Lung (tissue), 11 donors: ENCODE measurements at regions not wholly inside any gene's neighbourhood (a gene's known extent, or its start where the extent isn't known, plus 50 kb on each side); places are given as distances from the start of the nearest gene placed in this dataset.

Experiments used
- ATAC-seq: fragments of 200-7000 bp; cut with Tn5 transposase; one replicate; pipeline ENCODE4 v1.9.1; 2020; ENCODE audit warnings: moderate number of reproducible peaks; ENCODE audit not compliant: insufficient read depth, low FRiP score
- DNase-seq, 3 donors: peaks; one replicate each; pipeline ENCODE4 v3.0.0-alpha.2; 2013 to 2017
- H3K27ac ChIP-seq, 2 donors: one replicate each; pipeline ENCODE4 v1.5.1; 2013; ENCODE audit warnings: mild to moderate bottlenecking in 2 of 2, moderate library complexity in 2 of 2, control low read depth in 1 of 2, inconsistent platforms in 1 of 2, low read depth in 1 of 2, low read length in 1 of 2
- H3K27me3 ChIP-seq, 3 donors: one replicate each; pipeline ENCODE4 v1.5.1; 2013; ENCODE audit warnings: low read length in 2 of 3; ENCODE audit not compliant: control insufficient read depth in 3 of 3, insufficient read depth in 3 of 3
- H3K36me3 ChIP-seq, 4 donors: one replicate each; pipeline ENCODE4 v1.5.1; 2013; ENCODE audit warnings: low read length in 4 of 4, mild to moderate bottlenecking in 1 of 4, moderate library complexity in 1 of 4; ENCODE audit not compliant: control insufficient read depth in 4 of 4, insufficient read depth in 4 of 4
- H3K4me1 ChIP-seq, 5 donors: one replicate each; pipeline ENCODE4 v1.5.1; 2013; ENCODE audit warnings: low read length in 5 of 5, mild to moderate bottlenecking in 2 of 5, moderate library complexity in 1 of 5; ENCODE audit not compliant: control insufficient read depth in 5 of 5, insufficient read depth in 5 of 5
- H3K4me3 ChIP-seq: one replicate; pipeline ENCODE4 v1.5.1; 2013; ENCODE audit warnings: mild to moderate bottlenecking, control low read depth, moderate library complexity
- H3K9ac ChIP-seq, 2 donors: one replicate each; pipeline ENCODE4 v1.5.1; 2013; ENCODE audit warnings: low read length in 2 of 2, control low read depth in 1 of 2; ENCODE audit not compliant: insufficient read depth in 1 of 2
- H3K9me3 ChIP-seq, 4 donors: one replicate each; pipeline ENCODE4 v1.5.1; 2013; ENCODE audit warnings: low read length in 3 of 4, mild to moderate bottlenecking in 1 of 4, moderate library complexity in 1 of 4; ENCODE audit not compliant: control insufficient read depth in 4 of 4, insufficient read depth in 3 of 4
- CTCF ChIP-seq: IDR thresholded peaks from 2 replicates; pipeline ENCODE4 v1.5.1; 2012; ENCODE audit warnings: mild to moderate bottlenecking; ENCODE audit errors: control extremely low read depth, extremely low read depth
- WGBS, 2 donors: extraction: QIAGEN DNeasy Blood & Tissue Kit; methylation state at CpG; one replicate each; pipeline ENCODE4 v1.1.7; 2013; 5-methylcytosine and 5-hydroxymethylcytosine counted together
- donor health status: control.
- donor health status: control.
- donor health status: Bipolar disorder and iron deficiency.
- donor health status: healthy.
- donor health status: DM: yes; HTN: yes; CAD: no.

- WGBS, 2 donors = 93 to 94% methylated on average over 2 of the region's 2 CpGs
- Histone ChIP-seq H3K9ac (no peak overlapping the region), H3K27ac (no peak overlapping the region), H3K36me3 (no peaks in the 10 kb centered on the region), H3K4me1 (peaks cover 0 to 6% (median 0%) of the 10 kb centered on the region in 5 donors), H3K4me3 (no peak overlapping the region), H3K9me3 (no peaks in the 10 kb centered on the region), H3K27me3 (no peaks in the 10 kb centered on the region)
- no peak for ATAC-seq
- no peak for DNase-seq
- no peak for TF ChIP-seq CTCF
Observed at GRCh38 chr10:4409319-4409718, 416.7 kb upstream of the AKR1E2 start.

- 73 to 87% methylated on average over 1 of the region's 1 CpG for WGBS, 2 donors
- ATAC-seq = no peak
- peaks cover 0 to 6% (median 0%) of the 10 kb centered on the region in 5 donors for H3K4me1 ChIP-seq
- H3K9ac ChIP-seq = no peak overlapping the region
- no peak for TF ChIP-seq CTCF
- no peaks in the 10 kb centered on the region for H3K36me3 ChIP-seq
- no peaks in the 10 kb centered on the region for H3K27me3 ChIP-seq
- no peaks in the 10 kb centered on the region for H3K9me3 ChIP-seq
- H3K27ac ChIP-seq = no peak overlapping the region
- no peak overlapping the region for H3K4me3 ChIP-seq
- DNase-seq = no peak
Observed at GRCh38 chr10:4407783-4408182, 418.2 kb upstream of the AKR1E2 start.

DNA sequence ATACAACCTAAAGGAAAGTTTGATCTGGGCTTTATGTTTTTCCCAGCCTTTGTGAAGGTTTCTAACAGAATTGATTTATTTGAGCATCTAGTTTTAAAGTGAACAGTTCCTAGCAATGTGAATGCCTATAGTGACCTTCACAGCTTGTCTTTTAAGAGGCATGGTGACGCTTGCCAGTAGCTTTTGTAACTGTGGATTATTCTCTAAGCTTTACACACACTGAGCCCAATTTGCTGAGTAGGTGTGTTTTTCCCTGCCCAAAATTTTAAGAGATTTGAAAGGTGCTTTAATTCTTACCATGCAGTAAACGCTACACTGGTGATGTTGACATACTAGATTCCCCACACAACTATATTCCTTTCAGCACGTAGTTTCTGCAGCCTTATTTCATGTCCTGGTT lies 420.2 kb upstream of the AKR1E2 start:
- H3K36me3 ChIP-seq = no peaks in the 10 kb centered on the region
- WGBS, 2 donors = 94 to 95% methylated on average over 3 of the region's 3 CpGs

More for the DNA sequence above, 420.2 kb upstream of the AKR1E2 start:
- DNase-seq (no peak), ATAC-seq (no peak)
- Histone ChIP-seq H3K9ac (no peak overlapping the region), H3K27me3 (no peaks in the 10 kb centered on the region), H3K4me1 (peaks cover 0 to 6% (median 0%) of the 10 kb centered on the region in 5 donors), H3K9me3 (no peaks in the 10 kb centered on the region), H3K4me3 (no peak overlapping the region), H3K27ac (no peak overlapping the region)
- TF ChIP-seq CTCF = no peak
